ENCODE measurements at regions not wholly inside any gene's neighbourhood (a gene's known extent, or its start where the extent isn't known, plus 50 kb on each side); places are given as distances from the start of the nearest gene placed in this dataset.

GRCh38 chr6:114521926-114522325 lies 179.1 kb upstream of the HS3ST5 start:
- DNase-seq, result no peak

GRCh38 chr6:114520976-114521375 lies 178.2 kb upstream of the HS3ST5 start:
- DNase-seq, result no peak

- no peak for DNase-seq
These were observed 171.3 kb upstream of the HS3ST5 start for GRCh38 chr6:114514170-114514569.

- no peak for DNase-seq
These were observed 128.6 kb upstream of the HS3ST5 start for GRCh38 chr6:114471450-114471849.

GRCh38 chr6:114467931-114468330 lies 125.1 kb upstream of the HS3ST5 start:
- DNase-seq, result no peak

GRCh38 chr6:114465511-114465910 lies 122.7 kb upstream of the HS3ST5 start:
- no peak for DNase-seq

GRCh38 chr6:114453737-114454276 lies 111.0 kb upstream of the HS3ST5 start:
- no peak for DNase-seq

GRCh38 chr6:114452785-114453401 lies 110.1 kb upstream of the HS3ST5 start:
- no peak for DNase-seq

- DNase-seq, result no peak
These were observed 107.8 kb upstream of the HS3ST5 start for GRCh38 chr6:114450631-114451030.

- no peak for DNase-seq
These were observed 106.8 kb upstream of the HS3ST5 start for GRCh38 chr6:114449659-114450058.

GRCh38 chr6:114446342-114446741 lies 103.5 kb upstream of the HS3ST5 start:
- peak; percentile 28 for DNase-seq

- DNase-seq, result no peak
These were observed 103.0 kb upstream of the HS3ST5 start for GRCh38 chr6:114445846-114446245.

- DNase-seq, result no peak
These were observed 96.6 kb upstream of the HS3ST5 start for GRCh38 chr6:114439411-114439810.

GRCh38 chr6:114437235-114437634 lies 94.4 kb upstream of the HS3ST5 start:
- no peak for DNase-seq

- DNase-seq, result no peak
These were observed 93.9 kb upstream of the HS3ST5 start for GRCh38 chr6:114436691-114437090.

GRCh38 chr6:114435985-114436384 lies 93.2 kb upstream of the HS3ST5 start:
- no peak for DNase-seq

GRCh38 chr6:114432400-114432799 lies 89.6 kb upstream of the HS3ST5 start:
- DNase-seq, result peak; percentile 76

- no peak for DNase-seq
These were observed 88.8 kb upstream of the HS3ST5 start for GRCh38 chr6:114431641-114432040.

- no peak for DNase-seq
These were observed 87.8 kb upstream of the HS3ST5 start for GRCh38 chr6:114430534-114431124.

GRCh38 chr6:114428341-114428740 lies 85.5 kb upstream of the HS3ST5 start:
- no peak for DNase-seq

GRCh38 chr6:114421199-114421598 lies 78.4 kb upstream of the HS3ST5 start:
- DNase-seq, result no peak

- DNase-seq, result no peak
These were observed 76.4 kb upstream of the HS3ST5 start for GRCh38 chr6:114419175-114419574.

GRCh38 chr6:114418304-114418972 lies 75.6 kb upstream of the HS3ST5 start:
- DNase-seq, result no peak

GRCh38 chr6:114407426-114408035 lies 64.7 kb upstream of the HS3ST5 start:
- no peak for DNase-seq
